ENCODE measurements at regions not wholly inside any gene's neighbourhood (a gene's known extent, or its start where the extent isn't known, plus 50 kb on each side); places are given as distances from the start of the nearest gene placed in this dataset.

DNA sequence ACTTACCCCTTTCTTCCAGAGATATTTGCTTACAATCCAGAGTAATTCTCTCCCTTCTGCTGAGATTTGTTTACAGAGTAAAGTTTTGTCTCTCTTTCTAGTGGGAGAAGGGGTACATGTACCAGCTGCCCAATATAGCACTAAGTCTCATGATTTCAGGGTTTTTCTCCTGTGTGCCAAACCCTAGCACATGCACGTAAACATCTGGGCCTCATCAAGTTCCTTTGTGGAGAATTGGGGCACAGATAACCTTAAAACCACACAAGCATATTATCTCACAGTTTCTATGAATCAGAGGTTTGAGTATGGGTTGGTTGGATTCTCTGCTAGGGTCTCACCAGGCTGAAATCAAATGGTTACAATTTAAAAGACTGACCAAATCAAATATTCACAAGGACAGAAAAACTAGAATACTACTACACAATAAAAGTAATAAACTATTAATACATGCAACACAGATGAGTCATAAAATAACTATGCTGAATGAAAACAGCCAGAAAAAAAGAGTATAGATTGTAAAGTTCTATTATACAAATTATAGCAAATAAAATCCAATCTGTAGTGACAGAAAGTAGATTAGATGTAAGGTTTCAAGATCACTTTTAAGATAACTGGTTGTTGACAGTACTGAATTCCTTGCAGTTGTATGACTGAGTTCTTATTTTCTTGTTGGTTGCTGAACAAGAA is 347.4 kb upstream of the PTBP2 start:
- H3K4me1 Mint-ChIP-seq: no peaks in the 10 kb centered on the region

DNA sequence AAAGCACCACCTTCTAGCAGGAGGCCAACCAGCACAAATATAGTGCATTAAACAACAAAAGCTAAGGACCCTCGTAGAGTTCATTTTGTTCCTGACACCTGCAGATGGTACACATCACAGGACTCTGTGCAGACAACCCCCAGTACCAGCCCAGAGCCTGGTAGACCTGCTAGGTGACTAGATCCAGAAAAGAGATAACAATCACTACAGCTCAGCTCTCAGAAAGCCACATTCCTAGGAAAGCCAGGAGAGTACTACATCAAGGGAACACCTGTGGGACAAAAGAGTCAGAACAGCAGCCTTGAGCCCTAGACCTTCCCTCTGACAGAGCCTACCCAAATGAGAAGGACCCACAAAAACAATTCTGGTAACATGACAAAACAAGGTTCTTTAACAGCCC is 344.7 kb upstream of the PTBP2 start:
- intact Hi-C loops (cut with DNase I, micrococcal nuclease): loop anchor here in 1 of 2 experiments (10.0 kb wide), 1 partner anchor 1272 kb away; no protein-coding TSS in a partner anchor
- DNase-seq: no peak
- Mint-ChIP-seq H3K36me3 (ENCODE audit: low read depth) (no peaks in the 10 kb centered on the region), H3K4me3 (no peak overlapping the region), H3K27me3 (no peaks in the 10 kb centered on the region), H3K9me3 (ENCODE audit: low read depth) (peaks cover 6% of the 10 kb centered on the region), H3K27ac (no peak overlapping the region), H3K4me1 (no peaks in the 10 kb centered on the region)
- ATAC-seq: no peak
- ChIA-PET POLR2A (no interaction called here), CTCF (no interaction called here)

More for the DNA sequence above, 347.4 kb upstream of the PTBP2 start:
- no peak for ATAC-seq
- ChIA-PET POLR2A (no interaction called here), CTCF (no interaction called here)
- no peaks in the 10 kb centered on the region for H3K27me3 Mint-ChIP-seq
- H3K9me3 Mint-ChIP-seq (ENCODE audit: low read depth): peaks cover 5% of the 10 kb centered on the region
- intact Hi-C loops (cut with DNase I, micrococcal nuclease): loop anchor here in 1 of 2 experiments (10.0 kb wide), 1 partner anchor 1269 kb away; no protein-coding TSS in a partner anchor
- H3K27ac Mint-ChIP-seq: no peak overlapping the region
- no peak for DNase-seq
- H3K4me3 Mint-ChIP-seq: no peak overlapping the region
- H3K36me3 Mint-ChIP-seq (ENCODE audit: low read depth): no peaks in the 10 kb centered on the region

DNA sequence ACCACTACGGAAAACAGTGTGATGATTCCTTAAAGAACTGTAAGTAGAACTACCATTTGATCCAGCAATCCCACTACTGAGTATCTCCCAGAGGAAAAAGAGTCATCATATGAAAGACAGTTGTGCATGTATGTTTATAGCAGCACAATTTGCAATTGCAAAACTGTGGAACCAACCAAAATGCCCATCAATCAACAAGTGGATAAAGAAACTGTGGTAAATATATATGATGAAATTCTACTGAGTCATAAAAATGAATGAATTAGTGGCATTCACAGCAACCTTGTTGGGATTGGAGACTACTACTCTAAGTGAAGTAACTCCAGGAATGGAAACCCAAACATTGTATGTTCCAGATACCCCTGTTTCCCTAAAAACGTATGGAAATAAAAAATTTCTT is 337.0 kb upstream of the PTBP2 start:
- DNase-seq (no peak), ATAC-seq (no peak)
- no peak overlapping the region for H3K27ac Mint-ChIP-seq
- ChIA-PET CTCF (no interaction called here), POLR2A (no interaction called here)
- peaks cover 11% of the 10 kb centered on the region for H3K9me3 Mint-ChIP-seq (ENCODE audit: low read depth)
- intact Hi-C loops (cut with DNase I, micrococcal nuclease): no loop called here
- no peaks in the 10 kb centered on the region for H3K36me3 Mint-ChIP-seq (ENCODE audit: low read depth)
- H3K4me3 Mint-ChIP-seq: no peak overlapping the region
- H3K27me3 Mint-ChIP-seq: no peaks in the 10 kb centered on the region
- H3K4me1 Mint-ChIP-seq: no peaks in the 10 kb centered on the region

DNA sequence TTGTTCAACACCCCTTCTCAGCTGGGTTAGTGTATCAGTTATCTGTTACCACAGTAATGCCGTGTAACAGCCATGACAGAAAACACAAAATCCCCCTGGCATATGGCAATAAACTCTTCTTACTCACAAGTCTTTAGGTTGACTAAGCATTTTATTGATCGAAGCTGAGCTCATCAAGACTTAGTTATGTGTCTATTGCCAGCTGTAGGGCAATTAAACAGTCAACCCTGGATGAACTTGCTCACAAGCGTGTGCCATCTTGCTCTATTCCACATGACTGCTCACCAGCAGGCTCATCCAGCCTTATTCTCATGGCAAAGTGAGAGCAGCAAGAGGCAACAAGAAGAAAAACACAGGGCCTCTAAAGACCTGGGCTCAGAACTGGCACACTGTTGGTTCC is 333.8 kb upstream of the PTBP2 start:
- CTCF ChIA-PET: no interaction called here
- Mint-ChIP-seq H3K27ac (no peak overlapping the region), H3K36me3 (ENCODE audit: low read depth) (no peaks in the 10 kb centered on the region), H3K9me3 (ENCODE audit: low read depth) (peaks cover 6% of the 10 kb centered on the region), H3K4me3 (no peak overlapping the region), H3K27me3 (no peaks in the 10 kb centered on the region), H3K4me1 (no peaks in the 10 kb centered on the region)
- ATAC-seq: no peak
- POLR2A ChIA-PET: no interaction called here
- DNase-seq: no peak
- intact Hi-C loops (cut with DNase I, micrococcal nuclease): no loop called here

DNA sequence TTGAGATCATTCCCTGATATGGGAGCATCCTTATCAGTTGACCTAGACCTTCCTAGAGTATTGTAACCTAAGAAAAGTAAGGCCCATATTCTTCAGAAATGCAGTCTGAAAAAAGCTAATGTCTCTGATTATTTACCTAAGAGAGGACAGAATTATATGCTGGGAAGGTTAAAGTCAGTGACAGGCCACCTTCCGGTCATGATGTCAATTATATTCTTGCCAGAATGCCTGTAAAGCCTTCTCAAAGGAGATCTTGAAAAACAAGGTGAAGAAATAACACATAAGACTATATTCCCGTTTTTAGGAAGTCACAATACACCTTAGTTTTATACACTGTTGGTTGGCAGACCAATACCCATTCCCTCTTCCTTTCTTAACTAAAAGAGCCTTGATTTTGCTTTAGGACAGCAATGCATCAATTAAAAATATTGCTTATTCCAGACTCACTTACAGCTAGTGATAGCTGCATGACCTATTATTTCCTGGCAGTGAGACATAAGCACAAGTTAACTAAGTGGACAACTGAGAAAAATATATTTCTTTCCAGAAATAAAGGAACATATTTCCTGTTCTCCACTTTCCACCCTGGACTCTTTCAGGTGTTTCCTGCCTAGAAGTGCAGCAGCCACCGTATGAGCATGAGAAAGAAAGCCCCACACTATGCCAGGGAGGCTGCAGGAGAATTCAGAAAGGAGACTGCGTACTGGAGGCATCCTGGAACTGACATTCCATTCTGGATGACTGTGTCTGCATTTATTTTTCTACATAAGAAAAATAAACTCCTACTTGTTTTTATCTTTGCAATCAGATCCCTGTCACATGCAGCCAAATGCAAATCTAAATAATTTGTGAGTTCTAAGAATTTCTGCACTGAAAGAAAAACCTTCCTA is 332.9 kb upstream of the PTBP2 start:
- POLR2A ChIA-PET: no interaction called here
- intact Hi-C loops (cut with DNase I, micrococcal nuclease): no loop called here
- H3K4me1 Mint-ChIP-seq: no peaks in the 10 kb centered on the region

DNA sequence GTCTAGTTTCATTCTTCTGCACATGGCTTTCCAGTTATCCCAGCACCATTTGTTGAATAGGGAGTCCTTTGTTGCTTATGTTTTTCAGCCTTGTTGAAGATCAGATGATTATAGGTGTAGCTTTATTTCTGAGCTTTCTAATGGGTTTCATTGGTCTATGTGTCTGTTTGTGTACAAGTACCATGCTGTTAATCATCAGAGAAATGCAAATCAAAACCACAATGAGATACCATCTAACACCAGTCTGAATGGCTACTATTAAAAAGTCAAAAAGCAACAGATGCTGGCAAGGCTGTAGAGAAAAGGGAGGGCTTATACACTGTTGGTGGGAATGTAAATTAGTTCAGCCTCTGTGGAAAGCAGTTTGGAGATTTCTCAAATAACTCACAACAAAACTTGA is 321.5 kb upstream of the PTBP2 start:
- CTCF ChIA-PET: no interaction called here
- Mint-ChIP-seq H3K27ac (no peak overlapping the region), H3K4me1 (no peaks in the 10 kb centered on the region), H3K4me3 (no peak overlapping the region), H3K9me3 (ENCODE audit: low read depth) (peaks cover 3% of the 10 kb centered on the region), H3K27me3 (no peaks in the 10 kb centered on the region), H3K36me3 (ENCODE audit: low read depth) (no peaks in the 10 kb centered on the region)
- DNase-seq (no peak), ATAC-seq (no peak)
- POLR2A ChIA-PET: no interaction called here
- intact Hi-C loops (cut with DNase I, micrococcal nuclease): no loop called here

More for the DNA sequence above, 332.9 kb upstream of the PTBP2 start:
- CTCF ChIA-PET: interaction anchor here (0.6 kb wide), 1 partner anchor 1896 kb away, joined by 3 read pairs; no protein-coding TSS in a partner anchor
- ATAC-seq (no peak), DNase-seq (no peak)
- H3K9me3 Mint-ChIP-seq (ENCODE audit: low read depth): peaks cover 6% of the 10 kb centered on the region
- no peak overlapping the region for H3K27ac Mint-ChIP-seq
- H3K36me3 Mint-ChIP-seq (ENCODE audit: low read depth): no peaks in the 10 kb centered on the region
- H3K4me3 Mint-ChIP-seq: no peak overlapping the region
- H3K27me3 Mint-ChIP-seq: no peaks in the 10 kb centered on the region

DNA sequence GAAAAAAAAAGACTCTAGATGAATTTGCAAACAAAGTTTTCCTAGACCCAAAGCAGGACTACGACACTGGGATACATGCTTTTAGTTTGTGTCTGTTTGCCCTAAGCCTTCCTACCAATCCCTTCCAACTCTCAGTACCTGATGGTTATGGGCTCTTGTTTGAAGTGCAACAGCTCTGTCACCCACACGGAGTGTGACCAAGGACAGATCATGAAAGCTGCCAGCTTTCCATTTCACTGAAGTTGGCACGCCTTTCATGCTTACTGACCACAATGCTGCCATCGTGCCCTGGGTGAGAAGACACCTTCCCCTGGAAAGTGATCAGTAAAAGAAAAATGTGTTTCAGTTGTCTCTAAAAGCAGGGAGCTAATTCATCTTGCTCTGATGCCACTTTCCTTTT is 312.5 kb upstream of the PTBP2 start:
- no peaks in the 10 kb centered on the region for H3K27me3 Mint-ChIP-seq
- CTCF ChIA-PET: no interaction called here
- H3K4me1 Mint-ChIP-seq: no peaks in the 10 kb centered on the region
- POLR2A ChIA-PET: no interaction called here
- no peak overlapping the region for H3K4me3 Mint-ChIP-seq
- intact Hi-C loops (cut with DNase I, micrococcal nuclease): no loop called here
- no peak for ATAC-seq
- no peak overlapping the region for H3K27ac Mint-ChIP-seq
- no peaks in the 10 kb centered on the region for H3K36me3 Mint-ChIP-seq (ENCODE audit: low read depth)
- H3K9me3 Mint-ChIP-seq (ENCODE audit: low read depth): no peaks in the 10 kb centered on the region
- no peak for DNase-seq

DNA sequence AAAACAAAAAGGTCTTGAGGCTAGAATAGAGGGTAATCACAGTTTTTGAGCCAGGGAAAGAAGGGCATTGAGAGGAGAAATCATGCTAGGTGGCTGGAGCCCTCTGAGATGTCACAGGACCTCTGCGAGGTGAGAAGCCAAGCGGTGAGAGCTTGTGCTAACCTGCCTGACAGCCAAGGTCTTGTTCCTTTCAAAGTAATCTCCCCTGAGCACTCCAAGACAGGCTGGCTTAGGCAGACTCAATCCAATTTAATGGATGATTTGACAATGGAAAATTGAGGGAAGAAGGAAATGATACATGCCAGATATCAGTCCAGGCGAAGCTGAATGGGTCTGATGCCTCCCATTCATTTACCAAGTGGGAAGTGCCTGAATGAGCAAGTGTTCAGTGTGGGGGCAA is 311.9 kb upstream of the PTBP2 start:
- Mint-ChIP-seq H3K4me1 (no peaks in the 10 kb centered on the region), H3K9me3 (ENCODE audit: low read depth) (peaks cover under 1% of the 10 kb centered on the region), H3K36me3 (ENCODE audit: low read depth) (no peaks in the 10 kb centered on the region), H3K27me3 (no peaks in the 10 kb centered on the region), H3K27ac (no peak overlapping the region), H3K4me3 (no peak overlapping the region)
- CTCF ChIA-PET: no interaction called here
- no peak for ATAC-seq
- POLR2A ChIA-PET: no interaction called here
- intact Hi-C loops (cut with DNase I, micrococcal nuclease): no loop called here
- no peak for DNase-seq

DNA sequence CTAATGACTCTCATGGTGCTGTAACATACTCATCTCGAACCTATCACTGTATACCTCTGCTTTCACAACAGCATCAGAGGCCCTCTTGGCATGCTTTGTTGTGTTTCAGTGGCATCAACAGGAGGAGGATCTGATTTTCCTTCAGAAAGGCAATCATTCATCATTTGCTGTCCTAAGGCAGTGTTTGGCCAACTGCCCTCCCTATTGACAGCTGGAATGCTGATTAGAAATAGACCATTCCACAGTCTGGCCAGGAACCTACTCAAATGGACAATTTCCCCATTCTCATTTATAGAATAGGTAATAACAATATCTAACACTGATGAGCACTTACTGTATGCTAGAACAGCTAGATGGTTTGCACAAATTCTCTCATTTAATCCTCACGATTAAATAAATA is 310.6 kb upstream of the PTBP2 start:
- no peak overlapping the region for H3K27ac Mint-ChIP-seq
- CTCF ChIA-PET: no interaction called here
- H3K4me3 Mint-ChIP-seq: no peak overlapping the region
- peaks cover 1% of the 10 kb centered on the region for H3K9me3 Mint-ChIP-seq (ENCODE audit: low read depth)
- H3K4me1 Mint-ChIP-seq: no peaks in the 10 kb centered on the region
- intact Hi-C loops (cut with DNase I, micrococcal nuclease): no loop called here
- no peaks in the 10 kb centered on the region for H3K27me3 Mint-ChIP-seq
- no peaks in the 10 kb centered on the region for H3K36me3 Mint-ChIP-seq (ENCODE audit: low read depth)
- ATAC-seq (no peak), DNase-seq (no peak)
- POLR2A ChIA-PET: no interaction called here

DNA sequence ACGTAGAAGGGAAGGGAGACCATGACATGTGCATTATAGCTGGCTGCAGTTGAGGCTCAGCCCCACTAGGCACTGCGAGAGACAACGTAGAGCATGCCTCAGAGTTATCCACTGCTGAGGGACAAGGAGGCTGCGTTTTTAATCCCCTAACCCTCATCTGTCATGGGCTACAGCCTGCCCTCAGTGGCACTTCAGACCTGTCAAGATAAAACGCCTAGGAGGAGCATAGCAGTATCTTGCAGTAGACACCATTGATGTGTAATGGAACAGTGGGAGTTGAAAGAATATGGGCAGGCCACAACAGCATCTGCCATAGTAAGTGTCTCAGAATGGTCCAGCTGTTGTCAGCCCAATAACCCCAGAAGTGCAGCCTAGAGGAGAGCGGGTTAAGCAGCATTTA is 307.0 kb upstream of the PTBP2 start:
- POLR2A ChIA-PET: no interaction called here
- Mint-ChIP-seq H3K36me3 (ENCODE audit: low read depth) (no peaks in the 10 kb centered on the region), H3K4me1 (no peaks in the 10 kb centered on the region)

DNA sequence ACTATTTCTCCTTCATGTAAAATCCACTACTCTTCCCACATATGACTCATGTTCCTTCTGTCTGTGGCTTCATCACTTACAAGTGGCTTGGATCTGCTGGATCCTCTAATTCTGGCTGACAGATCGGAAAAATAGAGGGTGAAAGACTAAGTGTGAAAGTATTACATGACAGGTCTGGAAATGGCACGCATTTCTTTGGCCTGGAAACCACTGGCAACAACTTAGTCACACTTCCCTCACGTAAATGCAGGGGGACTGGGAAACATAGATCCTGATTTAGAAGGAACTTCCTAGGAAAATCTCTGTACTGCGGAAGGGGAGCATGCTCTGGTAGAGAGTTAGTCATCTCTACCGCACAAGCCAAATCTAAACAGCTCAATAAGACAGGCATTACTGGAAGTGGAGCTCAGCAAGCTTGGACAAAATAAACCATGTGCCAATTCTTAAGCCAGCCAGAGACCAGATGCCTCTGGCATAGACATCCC is 305.4 kb upstream of the PTBP2 start:
- DNase-seq (no peak), ATAC-seq (no peak)
- intact Hi-C loops (cut with DNase I, micrococcal nuclease): no loop called here
- Mint-ChIP-seq H3K4me3 (no peak overlapping the region), H3K27me3 (no peaks in the 10 kb centered on the region), H3K27ac (no peak overlapping the region), H3K36me3 (ENCODE audit: low read depth) (no peaks in the 10 kb centered on the region), H3K9me3 (ENCODE audit: low read depth) (peaks cover 1% of the 10 kb centered on the region), H3K4me1 (no peaks in the 10 kb centered on the region)
- POLR2A ChIA-PET: no interaction called here
- CTCF ChIA-PET: no interaction called here

More for the DNA sequence above, 307.0 kb upstream of the PTBP2 start:
- ATAC-seq (no peak), DNase-seq (no peak)
- intact Hi-C loops (cut with DNase I, micrococcal nuclease): no loop called here
- Mint-ChIP-seq H3K27me3 (no peaks in the 10 kb centered on the region), H3K4me3 (no peak overlapping the region), H3K27ac (no peak overlapping the region), H3K9me3 (ENCODE audit: low read depth) (peaks cover 1% of the 10 kb centered on the region)
- CTCF ChIA-PET: no interaction called here

Data from activated CD4-positive, alpha-beta T cell treated with anti-CD3 and anti-CD28 coated beads for 36 hours (primary cell).